ENCODE measurements at regions not wholly inside any gene's neighbourhood (a gene's known extent, or its start where the extent isn't known, plus 50 kb on each side); places are given as distances from the start of the nearest gene placed in this dataset.

GRCh38 chr2:138183705-138184104 lies 219.4 kb downstream of the HNMT start:
- no peaks in the 10 kb centered on the region for H3K4me1 ChIP-seq
- no peaks in the 10 kb centered on the region for H3K9me3 ChIP-seq
- H3K36me3 ChIP-seq = no peaks in the 10 kb centered on the region
- no peaks in the 10 kb centered on the region for H3K27me3 ChIP-seq
- DNase-seq (no peak), ATAC-seq (no peak)
- no peak overlapping the region for H3K4me3 ChIP-seq
- TF ChIP-seq CTCF (IDR thresholded peaks at IDR 0.05) = no peak
- intact Hi-C loops (cut with DNase I) = no loop called here
- H3K27ac ChIP-seq = no peak overlapping the region

GRCh38 chr2:138184428-138184827 lies 220.2 kb downstream of the HNMT start:
- TF ChIP-seq CTCF (IDR thresholded peaks at IDR 0.05) = no peak
- intact Hi-C loops (cut with DNase I) = no loop called here
- no peak for DNase-seq
- Histone ChIP-seq H3K36me3 (no peaks in the 10 kb centered on the region), H3K27me3 (no peaks in the 10 kb centered on the region), H3K4me3 (no peak overlapping the region), H3K27ac (no peak overlapping the region), H3K9me3 (no peaks in the 10 kb centered on the region), H3K4me1 (no peaks in the 10 kb centered on the region)
- no peak for ATAC-seq

GRCh38 chr2:138185827-138186226 lies 221.6 kb downstream of the HNMT start:
- Histone ChIP-seq H3K4me1 (no peaks in the 10 kb centered on the region), H3K27ac (no peak overlapping the region), H3K36me3 (no peaks in the 10 kb centered on the region), H3K9me3 (no peaks in the 10 kb centered on the region), H3K27me3 (no peaks in the 10 kb centered on the region), H3K4me3 (no peak overlapping the region)
- ATAC-seq (no peak), DNase-seq (no peak)
- intact Hi-C loops (cut with DNase I) = no loop called here
- no peak for TF ChIP-seq CTCF (IDR thresholded peaks at IDR 0.05)

GRCh38 chr2:138187221-138187620 lies 222.9 kb downstream of the HNMT start:
- Histone ChIP-seq H3K27ac (no peak overlapping the region), H3K4me3 (no peak overlapping the region), H3K27me3 (no peaks in the 10 kb centered on the region), H3K36me3 (no peaks in the 10 kb centered on the region), H3K9me3 (no peaks in the 10 kb centered on the region), H3K4me1 (no peaks in the 10 kb centered on the region)
- ATAC-seq (no peak), DNase-seq (no peak)
- TF ChIP-seq CTCF (IDR thresholded peaks at IDR 0.05) = no peak
- intact Hi-C loops (cut with DNase I) = no loop called here

- ATAC-seq (no peak), DNase-seq (no peak)
- intact Hi-C loops (cut with DNase I) = no loop called here
- Histone ChIP-seq H3K4me3 (no peak overlapping the region), H3K27ac (no peak overlapping the region), H3K9me3 (no peaks in the 10 kb centered on the region), H3K4me1 (no peaks in the 10 kb centered on the region), H3K27me3 (no peaks in the 10 kb centered on the region), H3K36me3 (no peaks in the 10 kb centered on the region)
- no peak for TF ChIP-seq CTCF (IDR thresholded peaks at IDR 0.05)
These were observed 226.7 kb downstream of the HNMT start for GRCh38 chr2:138190999-138191398.

All from left lung (tissue), 4 donors.